ENCODE measurements at regions not wholly inside any gene's neighbourhood (a gene's known extent, or its start where the extent isn't known, plus 50 kb on each side); places are given as distances from the start of the nearest gene placed in this dataset.

- ATAC-seq: no peak
- H3K27ac Mint-ChIP-seq: no peak overlapping the region
- POLR2A ChIA-PET: no interaction called here
These were observed 181.9 kb upstream of the CDH7 start for GRCh38 chr18:65568866-65569265.

GRCh38 chr18:65567372-65567771 is 183.4 kb upstream of the CDH7 start:
- no peak overlapping the region for H3K4me3 Mint-ChIP-seq
- DNase-seq (no peak), ATAC-seq (no peak)
- ChIA-PET POLR2A (no interaction called here), CTCF (no interaction called here)
- no peak overlapping the region for H3K27ac Mint-ChIP-seq
- peaks cover 5% of the 10 kb centered on the region for H3K9me3 Mint-ChIP-seq
- H3K4me1 Mint-ChIP-seq (ENCODE audit: low read depth): no peaks in the 10 kb centered on the region
- TF ChIP-seq CTCF (IDR thresholded peaks at IDR 0.05): no peak
- intact Hi-C loops (cut with micrococcal nuclease): no loop called here
- no peaks in the 10 kb centered on the region for H3K27me3 Mint-ChIP-seq
- H3K36me3 Mint-ChIP-seq (ENCODE audit: low read depth): no peaks in the 10 kb centered on the region

More at GRCh38 chr18:65568866-65569265, 181.9 kb upstream of the CDH7 start:
- Mint-ChIP-seq H3K36me3 (ENCODE audit: low read depth) (no peaks in the 10 kb centered on the region), H3K4me3 (no peak overlapping the region), H3K9me3 (peaks cover 5% of the 10 kb centered on the region), H3K27me3 (no peaks in the 10 kb centered on the region), H3K4me1 (ENCODE audit: low read depth) (no peaks in the 10 kb centered on the region)
- DNase-seq: no peak
- TF ChIP-seq CTCF (IDR thresholded peaks at IDR 0.05): no peak
- intact Hi-C loops (cut with micrococcal nuclease): no loop called here
- CTCF ChIA-PET: no interaction called here

- Mint-ChIP-seq H3K27ac (no peak overlapping the region), H3K27me3 (no peaks in the 10 kb centered on the region), H3K9me3 (peaks cover 14% of the 10 kb centered on the region), H3K36me3 (ENCODE audit: low read depth) (no peaks in the 10 kb centered on the region), H3K4me3 (no peak overlapping the region), H3K4me1 (ENCODE audit: low read depth) (no peaks in the 10 kb centered on the region)
- ChIA-PET CTCF (no interaction called here), POLR2A (no interaction called here)
- intact Hi-C loops (cut with micrococcal nuclease): no loop called here
- DNase-seq (no peak), ATAC-seq (no peak)
- no peak for TF ChIP-seq CTCF (IDR thresholded peaks at IDR 0.05)
These were observed 202.5 kb upstream of the CDH7 start for GRCh38 chr18:65548316-65548715.

DNA sequence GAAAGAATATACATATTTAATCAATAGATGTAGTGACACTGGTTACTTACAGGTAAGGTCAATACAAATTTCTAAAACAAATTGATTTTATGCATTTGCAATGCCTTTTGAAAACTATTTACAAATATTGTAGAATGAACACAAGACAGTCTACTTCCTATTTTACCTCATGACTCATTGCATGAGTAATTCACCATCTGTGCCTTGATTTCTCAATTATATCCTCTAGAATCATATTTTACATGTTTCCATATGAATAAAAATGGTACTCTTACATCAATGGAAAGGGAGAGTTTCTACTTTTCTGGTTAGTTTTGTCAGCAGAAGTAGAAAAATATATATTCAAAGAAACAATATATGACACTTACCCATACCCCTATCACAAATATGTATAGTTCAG is 203.8 kb upstream of the CDH7 start:
- Mint-ChIP-seq H3K27me3 (no peaks in the 10 kb centered on the region), H3K4me1 (ENCODE audit: low read depth) (no peaks in the 10 kb centered on the region), H3K9me3 (peaks cover 14% of the 10 kb centered on the region), H3K4me3 (no peak overlapping the region), H3K27ac (no peak overlapping the region), H3K36me3 (ENCODE audit: low read depth) (no peaks in the 10 kb centered on the region)
- TF ChIP-seq CTCF (IDR thresholded peaks at IDR 0.05): no peak
- DNase-seq (no peak), ATAC-seq (no peak)
- POLR2A ChIA-PET: no interaction called here
- intact Hi-C loops (cut with micrococcal nuclease): no loop called here
- CTCF ChIA-PET: no interaction called here

DNA sequence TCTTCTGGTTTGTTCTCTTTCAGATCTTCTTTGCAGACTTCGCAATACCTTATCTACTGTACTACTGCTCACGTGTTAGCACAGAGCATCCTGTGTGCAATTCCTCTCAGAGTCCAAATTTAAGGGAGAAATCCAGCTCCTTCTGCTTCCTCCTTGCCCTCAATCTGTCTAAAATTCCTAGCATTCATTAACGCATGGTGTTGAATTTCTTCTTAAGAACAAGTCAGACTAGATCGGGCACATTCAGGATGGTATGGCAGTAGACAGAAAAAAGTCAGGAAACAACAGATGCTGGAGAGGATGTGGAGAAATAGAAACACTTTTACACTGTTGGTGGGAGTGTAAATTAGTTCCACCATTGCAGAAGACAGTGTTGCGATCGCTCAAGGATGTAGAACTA is 206.1 kb upstream of the CDH7 start:
- no peak for DNase-seq
- peaks cover 11% of the 10 kb centered on the region for H3K9me3 Mint-ChIP-seq
- TF ChIP-seq CTCF (IDR thresholded peaks at IDR 0.05): no peak
- H3K4me1 Mint-ChIP-seq (ENCODE audit: low read depth): no peaks in the 10 kb centered on the region
- CTCF ChIA-PET: no interaction called here
- H3K27ac Mint-ChIP-seq: no peak overlapping the region
- intact Hi-C loops (cut with micrococcal nuclease): no loop called here
- H3K36me3 Mint-ChIP-seq (ENCODE audit: low read depth): no peaks in the 10 kb centered on the region
- ATAC-seq: no peak
- no peaks in the 10 kb centered on the region for H3K27me3 Mint-ChIP-seq
- POLR2A ChIA-PET: no interaction called here
- no peak overlapping the region for H3K4me3 Mint-ChIP-seq
